ENCODE measurements at regions not wholly inside any gene's neighbourhood (a gene's known extent, or its start where the extent isn't known, plus 50 kb on each side); places are given as distances from the start of the nearest gene placed in this dataset.
"Not testable (repeated sequence)": the region's sequence is repeated elsewhere in the genome, so short reads cannot be mapped to it uniquely, and the experiment has no call there.

DNA sequence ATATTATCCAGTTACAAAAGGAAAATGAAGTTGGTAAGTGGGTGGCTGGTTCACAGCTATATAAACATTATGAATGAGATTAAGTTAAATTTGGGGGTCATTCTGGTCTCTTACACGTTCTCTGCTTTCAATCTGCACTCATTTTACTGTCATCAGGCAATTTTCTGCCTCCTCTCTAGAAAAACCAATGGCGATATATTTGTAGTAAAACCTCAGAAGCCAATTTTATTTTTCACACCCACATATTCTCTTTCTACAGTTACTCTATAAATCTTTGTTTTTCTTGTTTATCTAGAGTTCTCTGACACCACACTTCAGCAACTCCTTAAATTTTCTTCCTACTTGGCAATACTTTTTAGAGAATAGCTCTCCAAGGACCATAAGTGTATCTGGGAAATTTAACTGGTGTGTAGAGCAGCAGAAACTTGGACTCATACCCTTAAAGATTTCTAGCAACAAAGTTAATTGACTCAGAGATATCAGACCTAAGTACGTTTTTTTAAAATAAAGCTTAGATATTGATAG, 926.9 kb downstream of the TMTC2 start:
- Histone ChIP-seq H3K36me3 (ENCODE audit: control insufficient read depth, insufficient read depth, low read length) (no peaks in the 10 kb centered on the region), H3K27me3 (ENCODE audit: control insufficient read depth, insufficient read depth, low read length) (no peaks in the 10 kb centered on the region), H3K4me3 (ENCODE audit: low read depth, low read length) (no peak overlapping the region)
- TF ChIP-seq, protein P1, sequence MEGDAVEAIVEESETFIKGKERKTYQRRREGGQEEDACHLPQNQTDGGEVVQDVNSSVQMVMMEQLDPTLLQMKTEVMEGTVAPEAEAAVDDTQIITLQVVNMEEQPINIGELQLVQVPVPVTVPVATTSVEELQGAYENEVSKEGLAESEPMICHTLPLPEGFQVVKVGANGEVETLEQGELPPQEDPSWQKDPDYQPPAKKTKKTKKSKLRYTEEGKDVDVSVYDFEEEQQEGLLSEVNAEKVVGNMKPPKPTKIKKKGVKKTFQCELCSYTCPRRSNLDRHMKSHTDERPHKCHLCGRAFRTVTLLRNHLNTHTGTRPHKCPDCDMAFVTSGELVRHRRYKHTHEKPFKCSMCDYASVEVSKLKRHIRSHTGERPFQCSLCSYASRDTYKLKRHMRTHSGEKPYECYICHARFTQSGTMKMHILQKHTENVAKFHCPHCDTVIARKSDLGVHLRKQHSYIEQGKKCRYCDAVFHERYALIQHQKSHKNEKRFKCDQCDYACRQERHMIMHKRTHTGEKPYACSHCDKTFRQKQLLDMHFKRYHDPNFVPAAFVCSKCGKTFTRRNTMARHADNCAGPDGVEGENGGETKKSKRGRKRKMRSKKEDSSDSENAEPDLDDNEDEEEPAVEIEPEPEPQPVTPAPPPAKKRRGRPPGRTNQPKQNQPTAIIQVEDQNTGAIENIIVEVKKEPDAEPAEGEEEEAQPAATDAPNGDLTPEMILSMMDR (IDR thresholded peaks at IDR 0.05; ENCODE audit: insufficient read depth, low read length, severe bottlenecking), result no peak
- DNase-seq (ENCODE audit: low read depth), result no peak
- no peak for FAIRE-seq

DNA sequence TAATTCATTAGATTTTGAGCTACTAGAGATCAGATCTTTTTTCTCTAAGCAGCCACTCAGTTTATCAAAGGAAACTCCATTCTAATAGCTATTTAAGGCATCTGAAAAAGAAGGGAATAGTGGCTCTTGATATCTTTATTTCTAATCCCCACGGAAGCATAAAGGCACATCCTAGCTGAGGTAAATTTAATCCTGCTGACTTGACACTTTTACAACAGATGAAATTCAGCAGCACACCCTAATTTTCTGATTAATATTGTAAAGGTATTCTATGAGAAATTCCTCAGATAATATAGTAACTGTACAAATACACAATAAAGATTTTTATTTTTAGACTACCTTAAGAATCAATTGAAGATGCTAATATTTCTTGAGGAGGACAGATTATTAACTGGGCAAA, 916.4 kb downstream of the TMTC2 start:
- H3K36me3 ChIP-seq (ENCODE audit: control insufficient read depth, insufficient read depth, low read length), result no peaks in the 10 kb centered on the region
- H3K27me3 ChIP-seq (ENCODE audit: control insufficient read depth, insufficient read depth, low read length), result no peaks in the 10 kb centered on the region
- DNase-seq (ENCODE audit: low read depth), result no peak
- FAIRE-seq, result no peak
- TF ChIP-seq, protein P1 (IDR thresholded peaks at IDR 0.05; ENCODE audit: insufficient read depth, low read length, severe bottlenecking), result no peak
- H3K4me3 ChIP-seq (ENCODE audit: low read depth, low read length), result no peak overlapping the region

DNA sequence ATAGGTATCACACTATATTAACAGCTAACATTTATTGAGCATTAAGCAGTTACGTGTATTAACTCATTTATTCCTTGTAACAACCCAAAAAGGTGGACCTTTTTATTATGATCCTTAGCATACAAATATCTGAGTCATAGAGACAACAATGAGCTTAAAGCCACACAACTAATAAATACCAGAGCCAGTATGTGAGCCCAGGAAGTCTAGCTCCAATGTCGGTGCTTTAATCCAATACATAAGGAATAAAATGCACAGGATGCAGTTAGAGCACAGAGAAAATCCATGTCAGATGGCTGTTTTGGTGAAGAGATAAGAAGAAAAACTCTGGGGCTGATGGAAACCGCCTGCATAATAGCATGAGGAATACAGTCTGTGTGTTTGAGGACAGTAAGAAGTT, 888.6 kb downstream of the TMTC2 start:
- TF ChIP-seq, protein P1 (IDR thresholded peaks at IDR 0.05; ENCODE audit: insufficient read depth, low read length, severe bottlenecking), result no peak
- Histone ChIP-seq H3K27me3 (ENCODE audit: control insufficient read depth, insufficient read depth, low read length) (no peaks in the 10 kb centered on the region), H3K36me3 (ENCODE audit: control insufficient read depth, insufficient read depth, low read length) (no peaks in the 10 kb centered on the region), H3K4me3 (ENCODE audit: low read depth, low read length) (no peak overlapping the region)
- FAIRE-seq, result no peak
- DNase-seq (ENCODE audit: low read depth), result peak; percentile 19

DNA sequence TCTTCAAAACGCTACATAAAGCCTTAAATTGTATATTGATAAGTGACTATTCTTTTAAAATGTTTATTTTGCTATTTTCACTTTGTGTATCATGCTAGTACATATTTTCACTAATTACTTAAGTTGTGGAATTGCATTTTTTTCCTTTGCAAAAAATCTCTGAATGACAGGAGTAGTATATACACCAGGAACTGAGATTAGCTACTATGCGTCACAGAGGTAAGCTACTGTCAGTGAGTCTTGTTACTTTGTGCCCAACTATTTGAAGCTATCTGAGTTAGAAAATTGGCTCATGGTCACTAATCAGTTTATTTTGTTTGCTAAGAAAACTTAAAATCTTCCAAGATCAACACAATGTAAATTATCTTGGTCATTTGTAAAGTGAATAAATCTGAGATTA, 887.4 kb downstream of the TMTC2 start:
- Histone ChIP-seq H3K4me3 (ENCODE audit: low read depth, low read length) (no peak overlapping the region), H3K36me3 (ENCODE audit: control insufficient read depth, insufficient read depth, low read length) (no peaks in the 10 kb centered on the region), H3K27me3 (ENCODE audit: control insufficient read depth, insufficient read depth, low read length) (no peaks in the 10 kb centered on the region)
- TF ChIP-seq, protein P1 (IDR thresholded peaks at IDR 0.05; ENCODE audit: insufficient read depth, low read length, severe bottlenecking), result no peak
- DNase-seq (ENCODE audit: low read depth), result peak; percentile 4
- FAIRE-seq, result no peak

DNA sequence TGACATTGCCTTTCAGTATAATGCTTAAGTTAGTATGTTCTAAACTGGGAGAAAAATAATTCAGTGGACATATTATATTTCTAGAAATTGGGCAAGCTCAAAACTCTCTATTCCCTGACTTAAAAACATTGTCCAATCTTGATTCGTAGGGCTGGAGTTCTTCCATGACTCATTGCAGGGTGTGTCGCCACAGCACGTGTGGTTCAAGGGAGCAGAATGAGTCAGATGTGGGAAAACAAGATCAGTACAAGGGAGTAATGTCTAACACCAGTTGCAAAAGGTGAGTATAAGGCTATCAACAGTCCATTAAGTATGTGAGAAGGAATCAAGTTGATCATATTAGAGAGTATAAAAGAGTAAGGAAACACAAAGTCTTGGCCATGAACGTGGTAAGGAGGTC, 887.0 kb downstream of the TMTC2 start:
- TF ChIP-seq, protein P1 (IDR thresholded peaks at IDR 0.05; ENCODE audit: insufficient read depth, low read length, severe bottlenecking), result no peak
- FAIRE-seq, result peak; percentile 86
- DNase-seq (ENCODE audit: low read depth), result peak; percentile 95
- Histone ChIP-seq H3K36me3 (ENCODE audit: control insufficient read depth, insufficient read depth, low read length) (no peaks in the 10 kb centered on the region), H3K4me3 (ENCODE audit: low read depth, low read length) (no peak overlapping the region), H3K27me3 (ENCODE audit: control insufficient read depth, insufficient read depth, low read length) (no peaks in the 10 kb centered on the region)

DNA sequence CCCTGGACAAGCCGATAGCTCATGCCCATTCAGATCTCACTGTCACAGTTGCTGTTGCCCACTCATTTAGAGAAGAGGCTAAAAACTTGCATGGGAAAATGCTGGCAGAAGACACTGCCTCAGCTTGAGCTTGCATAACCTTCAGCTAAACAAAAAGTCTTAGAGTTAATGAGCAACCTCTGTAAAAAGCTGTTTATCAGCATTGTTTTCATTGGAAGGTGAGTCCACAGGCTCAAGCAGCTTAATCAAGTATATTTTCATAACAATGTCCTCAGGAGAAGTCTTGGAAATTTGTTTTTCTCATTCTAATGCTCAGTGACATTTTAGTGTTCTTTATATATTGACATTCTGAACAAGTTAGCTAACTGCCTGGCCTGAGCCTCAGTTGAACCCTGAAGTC, 872.9 kb downstream of the TMTC2 start:
- no peaks in the 10 kb centered on the region for H3K27me3 ChIP-seq (ENCODE audit: control insufficient read depth, insufficient read depth, low read length)
- DNase-seq (ENCODE audit: low read depth) (no peak), FAIRE-seq (no peak)
- TF ChIP-seq, protein P1 (IDR thresholded peaks at IDR 0.05; ENCODE audit: insufficient read depth, low read length, severe bottlenecking), result no peak
- H3K36me3 ChIP-seq (ENCODE audit: control insufficient read depth, insufficient read depth, low read length), result no peaks in the 10 kb centered on the region
- H3K4me3 ChIP-seq (ENCODE audit: low read depth, low read length), result no peak overlapping the region

DNA sequence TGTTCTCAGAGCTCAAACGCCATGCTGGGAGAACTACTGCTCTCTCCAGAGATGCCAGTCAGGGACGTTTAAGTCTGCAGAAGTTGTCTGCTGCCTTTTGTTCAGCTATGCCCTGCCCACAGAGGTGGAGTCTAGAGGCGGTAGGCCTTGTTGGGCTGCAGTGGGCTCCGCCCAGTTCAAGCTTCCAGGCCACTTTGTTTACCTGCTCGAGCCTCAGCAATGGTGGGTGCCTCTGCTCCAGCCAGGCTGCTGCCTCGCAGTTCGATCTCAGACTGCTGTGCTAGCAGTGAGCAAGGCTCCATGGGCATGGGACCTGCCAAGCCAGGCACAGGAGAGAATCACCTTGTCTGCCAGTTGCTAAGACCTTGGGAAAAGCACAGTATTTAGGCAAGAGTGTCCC, 869.3 kb downstream of the TMTC2 start:
- H3K27me3 ChIP-seq (ENCODE audit: control insufficient read depth, insufficient read depth, low read length); FAIRE-seq; H3K4me3 ChIP-seq (ENCODE audit: low read depth, low read length); DNase-seq (ENCODE audit: low read depth); H3K36me3 ChIP-seq (ENCODE audit: control insufficient read depth, insufficient read depth, low read length): not testable (repeated sequence)

Measured in bronchial epithelial cell (primary cell).